ENCODE measurements at regions not wholly inside any gene's neighbourhood (a gene's known extent, or its start where the extent isn't known, plus 50 kb on each side); places are given as distances from the start of the nearest gene placed in this dataset.

GRCh38 chr15:70264738-70265465 is 167.2 kb upstream of the TLE3 start:
- TF ChIP-seq CTCF (IDR thresholded peaks at IDR 0.05) (no peak), EZH2 (IDR thresholded peaks at IDR 0.05) (no peak), EZH2phosphoT487 (IDR thresholded peaks at IDR 0.05) (no peak)
